Activated CD4-positive, alpha-beta T cell treated with anti-CD3 and anti-CD28 coated beads, Interleukin-2, amount 50 U/mL, for 16 hours (primary cell): ENCODE measurements at regions not wholly inside any gene's neighbourhood (a gene's known extent, or its start where the extent isn't known, plus 50 kb on each side); places are given as distances from the start of the nearest gene placed in this dataset.
"Not testable (repeated sequence)": the region's sequence is repeated elsewhere in the genome, so short reads cannot be mapped to it uniquely, and the experiment has no call there.

Experiments
- DNase-seq: peaks from one replicate; pipeline ENCODE4 v3.0.0-alpha.2; 2020

- no peak for DNase-seq
Observed at GRCh38 chr12:127162307-127162706, 1104.7 kb upstream of the TMEM132C start.

- DNase-seq, result peak; percentile 78
Observed at GRCh38 chr12:127162902-127163301, 1104.1 kb upstream of the TMEM132C start.

GRCh38 chr12:127165567-127166392, 1101.2 kb upstream of the TMEM132C start:
- DNase-seq, result peak; percentile 87

GRCh38 chr12:127169321-127170181, 1097.4 kb upstream of the TMEM132C start:
- DNase-seq, result no peak

- DNase-seq, result no peak
Observed at GRCh38 chr12:127170226-127171180, 1096.5 kb upstream of the TMEM132C start.

GRCh38 chr12:127172861-127173260, 1094.1 kb upstream of the TMEM132C start:
- no peak for DNase-seq

GRCh38 chr12:127173971-127174370, 1093.0 kb upstream of the TMEM132C start:
- not testable (repeated sequence) for DNase-seq

GRCh38 chr12:127174881-127175280, 1092.1 kb upstream of the TMEM132C start:
- DNase-seq, result no peak

- no peak for DNase-seq
Observed at GRCh38 chr12:127175361-127175760, 1091.6 kb upstream of the TMEM132C start.

GRCh38 chr12:127176804-127177203, 1090.2 kb upstream of the TMEM132C start:
- DNase-seq, result no peak

GRCh38 chr12:127178052-127178451, 1088.9 kb upstream of the TMEM132C start:
- no peak for DNase-seq

- DNase-seq, result no peak
Observed at GRCh38 chr12:127178463-127178862, 1088.5 kb upstream of the TMEM132C start.

GRCh38 chr12:127179176-127179575, 1087.8 kb upstream of the TMEM132C start:
- DNase-seq, result no peak

GRCh38 chr12:127182018-127182417, 1085.0 kb upstream of the TMEM132C start:
- DNase-seq, result no peak

- DNase-seq, result no peak
Observed at GRCh38 chr12:127189992-127190391, 1077.0 kb upstream of the TMEM132C start.

- DNase-seq, result no peak
Observed at GRCh38 chr12:127191129-127191528, 1075.8 kb upstream of the TMEM132C start.

GRCh38 chr12:127192391-127192790, 1074.6 kb upstream of the TMEM132C start:
- no peak for DNase-seq

- DNase-seq, result no peak
Observed at GRCh38 chr12:127193341-127193740, 1073.6 kb upstream of the TMEM132C start.

GRCh38 chr12:127194176-127194575, 1072.8 kb upstream of the TMEM132C start:
- DNase-seq, result no peak

- DNase-seq, result no peak
Observed at GRCh38 chr12:127205781-127206555, 1061.0 kb upstream of the TMEM132C start.

GRCh38 chr12:127209318-127209717, 1057.7 kb upstream of the TMEM132C start:
- DNase-seq, result no peak

- no peak for DNase-seq
Observed at GRCh38 chr12:127214186-127214585, 1052.8 kb upstream of the TMEM132C start.
